ENCODE measurements at regions not wholly inside any gene's neighbourhood (a gene's known extent, or its start where the extent isn't known, plus 50 kb on each side); places are given as distances from the start of the nearest gene placed in this dataset.

DNA sequence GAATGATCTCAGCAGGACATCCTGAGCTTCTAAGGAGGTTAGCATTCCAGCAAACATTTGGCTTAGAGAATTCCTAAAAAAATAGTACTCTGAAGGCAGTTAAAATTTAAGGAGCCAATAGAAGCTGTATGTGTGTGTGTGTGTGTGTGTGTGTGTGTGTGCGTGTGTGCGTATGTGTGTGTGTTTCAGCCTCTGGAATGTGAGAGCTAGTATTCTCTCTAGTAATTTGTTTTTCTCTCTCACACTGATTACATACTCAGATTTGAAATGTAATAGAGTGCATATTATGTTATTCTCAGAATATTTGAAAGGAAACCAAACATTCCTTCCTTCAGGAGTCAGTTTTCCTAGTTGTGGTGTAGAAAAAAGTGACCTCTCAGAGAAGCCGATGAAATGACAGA lies 279.6 kb downstream of the TMEM38B start:
- TF ChIP-seq, protein P1, sequence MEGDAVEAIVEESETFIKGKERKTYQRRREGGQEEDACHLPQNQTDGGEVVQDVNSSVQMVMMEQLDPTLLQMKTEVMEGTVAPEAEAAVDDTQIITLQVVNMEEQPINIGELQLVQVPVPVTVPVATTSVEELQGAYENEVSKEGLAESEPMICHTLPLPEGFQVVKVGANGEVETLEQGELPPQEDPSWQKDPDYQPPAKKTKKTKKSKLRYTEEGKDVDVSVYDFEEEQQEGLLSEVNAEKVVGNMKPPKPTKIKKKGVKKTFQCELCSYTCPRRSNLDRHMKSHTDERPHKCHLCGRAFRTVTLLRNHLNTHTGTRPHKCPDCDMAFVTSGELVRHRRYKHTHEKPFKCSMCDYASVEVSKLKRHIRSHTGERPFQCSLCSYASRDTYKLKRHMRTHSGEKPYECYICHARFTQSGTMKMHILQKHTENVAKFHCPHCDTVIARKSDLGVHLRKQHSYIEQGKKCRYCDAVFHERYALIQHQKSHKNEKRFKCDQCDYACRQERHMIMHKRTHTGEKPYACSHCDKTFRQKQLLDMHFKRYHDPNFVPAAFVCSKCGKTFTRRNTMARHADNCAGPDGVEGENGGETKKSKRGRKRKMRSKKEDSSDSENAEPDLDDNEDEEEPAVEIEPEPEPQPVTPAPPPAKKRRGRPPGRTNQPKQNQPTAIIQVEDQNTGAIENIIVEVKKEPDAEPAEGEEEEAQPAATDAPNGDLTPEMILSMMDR (IDR thresholded peaks at IDR 0.05; ENCODE audit: insufficient read depth, low read length, severe bottlenecking), result no peak
- DNase-seq (ENCODE audit: low read depth) (no peak), FAIRE-seq (no peak)
- Histone ChIP-seq H3K36me3 (ENCODE audit: control insufficient read depth, insufficient read depth, low read length) (no peaks in the 10 kb centered on the region), H3K27me3 (ENCODE audit: control insufficient read depth, insufficient read depth, low read length) (no peaks in the 10 kb centered on the region), H3K4me3 (ENCODE audit: low read depth, low read length) (no peak overlapping the region)

DNA sequence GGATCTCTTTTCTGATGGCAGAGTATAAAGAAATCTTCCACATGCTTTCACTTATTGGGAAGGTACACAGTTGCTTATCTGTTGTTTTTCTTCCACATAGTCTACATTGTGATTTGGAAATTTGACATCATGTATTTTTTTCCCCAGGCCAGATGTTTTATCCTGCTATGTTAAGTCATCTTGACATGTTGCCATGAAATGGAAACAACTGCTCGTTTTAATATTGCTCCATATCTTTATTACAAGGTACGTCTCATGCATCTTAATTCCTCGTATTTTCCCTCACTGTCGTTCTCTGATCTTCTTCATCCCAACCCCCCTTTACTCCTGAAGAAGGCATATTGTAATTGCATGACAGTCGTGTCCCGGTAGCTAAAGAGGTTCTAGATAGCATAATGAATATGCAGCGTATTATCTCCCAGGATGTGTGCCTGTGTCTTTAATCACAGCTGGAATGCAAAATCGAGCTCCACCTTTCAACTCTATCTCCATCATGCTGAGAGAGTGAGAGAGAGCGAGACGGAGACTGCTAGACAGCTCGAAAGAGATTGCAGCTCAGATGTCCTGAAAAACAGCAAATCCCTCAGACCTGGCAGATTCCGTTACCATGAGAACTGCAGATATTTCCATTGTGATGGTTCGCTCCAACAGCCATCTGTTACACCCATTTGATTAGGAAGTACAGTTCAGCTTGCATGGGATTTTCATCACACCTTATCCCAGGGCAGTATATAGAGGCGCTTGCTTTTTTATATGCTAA lies 281.7 kb downstream of the TMEM38B start:
- Histone ChIP-seq H3K27me3 (ENCODE audit: control insufficient read depth, insufficient read depth, low read length) (no peaks in the 10 kb centered on the region), H3K4me3 (ENCODE audit: low read depth, low read length) (no peak overlapping the region), H3K36me3 (ENCODE audit: control insufficient read depth, insufficient read depth, low read length) (no peaks in the 10 kb centered on the region)
- FAIRE-seq, result peak; percentile 23
- TF ChIP-seq, protein P1 (IDR thresholded peaks at IDR 0.05; ENCODE audit: insufficient read depth, low read length, severe bottlenecking), result no peak
- no peak for DNase-seq (ENCODE audit: low read depth)

DNA sequence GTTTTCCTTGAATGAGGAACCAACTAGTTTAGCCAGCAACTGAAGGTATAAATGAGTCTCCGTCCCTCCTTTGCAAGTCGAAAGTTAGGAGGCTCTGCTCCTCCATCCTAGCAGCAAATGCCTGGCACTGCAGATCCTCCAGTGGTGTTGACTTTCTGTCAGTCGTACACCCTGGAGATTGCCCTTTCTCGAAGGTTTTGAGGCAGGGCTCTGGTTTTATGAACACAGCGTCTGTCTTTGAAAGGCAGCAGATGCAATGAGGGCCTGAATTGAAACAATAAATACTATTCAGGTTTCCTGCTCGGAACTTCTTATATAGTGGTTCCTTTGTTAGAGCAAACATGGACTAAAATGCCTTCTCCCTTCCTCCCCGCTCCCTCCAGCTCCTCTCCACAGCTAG lies 284.0 kb downstream of the TMEM38B start:
- TF ChIP-seq, protein P1 (IDR thresholded peaks at IDR 0.05; ENCODE audit: insufficient read depth, low read length, severe bottlenecking), result no peak
- Histone ChIP-seq H3K36me3 (ENCODE audit: control insufficient read depth, insufficient read depth, low read length) (no peaks in the 10 kb centered on the region), H3K27me3 (ENCODE audit: control insufficient read depth, insufficient read depth, low read length) (no peaks in the 10 kb centered on the region), H3K4me3 (ENCODE audit: low read depth, low read length) (no peak overlapping the region)
- FAIRE-seq (no peak), DNase-seq (ENCODE audit: low read depth) (no peak)

DNA sequence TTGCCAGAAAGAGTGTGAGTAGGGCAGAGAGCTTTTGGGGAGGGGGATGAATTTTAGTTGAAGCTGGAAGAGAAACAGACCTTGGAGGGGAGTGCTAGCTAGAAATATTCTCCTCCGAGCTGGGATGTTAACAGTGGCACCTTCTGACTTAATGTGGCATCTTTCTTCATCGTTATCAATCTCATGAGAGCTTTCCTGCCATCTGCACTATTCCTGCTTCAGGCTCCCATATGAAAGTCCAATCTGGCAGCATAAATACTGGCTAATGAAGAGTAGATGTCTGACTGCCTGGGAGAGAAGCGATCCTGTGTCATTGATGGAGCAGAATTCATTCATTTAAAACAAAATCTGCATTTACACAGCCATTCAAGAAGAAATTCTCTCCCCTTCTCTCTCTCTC lies 284.5 kb downstream of the TMEM38B start:
- DNase-seq (ENCODE audit: low read depth) (no peak), FAIRE-seq (no peak)
- TF ChIP-seq, protein P1 (IDR thresholded peaks at IDR 0.05; ENCODE audit: insufficient read depth, low read length, severe bottlenecking), result no peak
- H3K36me3 ChIP-seq (ENCODE audit: control insufficient read depth, insufficient read depth, low read length), result no peaks in the 10 kb centered on the region
- H3K27me3 ChIP-seq (ENCODE audit: control insufficient read depth, insufficient read depth, low read length), result no peaks in the 10 kb centered on the region
- H3K4me3 ChIP-seq (ENCODE audit: low read depth, low read length), result no peak overlapping the region

DNA sequence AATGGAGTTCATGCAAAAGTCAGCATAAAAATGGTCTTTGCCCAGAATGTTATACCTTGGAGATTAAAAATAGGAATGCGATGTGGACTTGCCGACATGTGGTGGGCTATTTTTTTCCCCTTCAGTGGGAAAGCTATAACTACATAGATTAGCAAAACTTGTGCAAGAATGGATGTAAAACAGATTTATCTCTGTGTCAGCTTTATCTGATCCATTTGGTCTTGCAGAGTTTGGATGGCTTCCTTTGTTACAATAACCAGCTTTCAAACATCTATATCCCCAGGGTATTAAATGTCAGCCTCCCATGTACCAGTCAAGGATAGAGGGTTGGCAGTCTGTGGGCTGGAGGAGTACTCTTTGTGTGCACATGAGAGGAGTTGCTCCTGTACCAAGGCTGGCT lies 284.9 kb downstream of the TMEM38B start:
- Histone ChIP-seq H3K36me3 (ENCODE audit: control insufficient read depth, insufficient read depth, low read length) (no peaks in the 10 kb centered on the region), H3K4me3 (ENCODE audit: low read depth, low read length) (no peak overlapping the region), H3K27me3 (ENCODE audit: control insufficient read depth, insufficient read depth, low read length) (no peaks in the 10 kb centered on the region)
- no peak for FAIRE-seq
- TF ChIP-seq, protein P1 (IDR thresholded peaks at IDR 0.05; ENCODE audit: insufficient read depth, low read length, severe bottlenecking), result no peak
- no peak for DNase-seq (ENCODE audit: low read depth)

DNA sequence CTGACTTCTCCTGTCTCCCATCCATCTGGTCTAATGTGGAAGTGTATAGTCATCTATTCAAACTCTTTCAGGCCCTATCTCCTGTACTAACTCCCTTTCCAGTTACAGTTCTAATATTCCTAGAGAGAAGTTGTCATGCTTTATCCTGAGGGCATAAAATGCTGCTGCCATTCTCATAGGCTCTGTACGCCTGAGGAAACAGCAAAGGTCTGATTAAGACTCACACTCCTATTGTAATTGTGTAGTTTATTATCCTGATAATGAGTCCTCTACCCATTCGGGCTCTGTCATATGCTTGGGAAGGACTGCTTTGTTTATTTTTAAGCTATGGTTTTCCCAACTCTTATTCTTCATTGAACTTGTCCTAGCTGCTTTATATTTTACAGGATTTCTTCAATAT lies 290.4 kb downstream of the TMEM38B start:
- Histone ChIP-seq H3K27me3 (ENCODE audit: control insufficient read depth, insufficient read depth, low read length) (no peaks in the 10 kb centered on the region), H3K36me3 (ENCODE audit: control insufficient read depth, insufficient read depth, low read length) (no peaks in the 10 kb centered on the region), H3K4me3 (ENCODE audit: low read depth, low read length) (no peak overlapping the region)
- FAIRE-seq, result no peak
- DNase-seq (ENCODE audit: low read depth), result no peak
- TF ChIP-seq, protein P1 (IDR thresholded peaks at IDR 0.05; ENCODE audit: insufficient read depth, low read length, severe bottlenecking), result no peak
